ENCODE measurements at regions not wholly inside any gene's neighbourhood (a gene's known extent, or its start where the extent isn't known, plus 50 kb on each side); places are given as distances from the start of the nearest gene placed in this dataset.
"Not testable (repeated sequence)": the region's sequence is repeated elsewhere in the genome, so short reads cannot be mapped to it uniquely, and the experiment has no call there.

DNA sequence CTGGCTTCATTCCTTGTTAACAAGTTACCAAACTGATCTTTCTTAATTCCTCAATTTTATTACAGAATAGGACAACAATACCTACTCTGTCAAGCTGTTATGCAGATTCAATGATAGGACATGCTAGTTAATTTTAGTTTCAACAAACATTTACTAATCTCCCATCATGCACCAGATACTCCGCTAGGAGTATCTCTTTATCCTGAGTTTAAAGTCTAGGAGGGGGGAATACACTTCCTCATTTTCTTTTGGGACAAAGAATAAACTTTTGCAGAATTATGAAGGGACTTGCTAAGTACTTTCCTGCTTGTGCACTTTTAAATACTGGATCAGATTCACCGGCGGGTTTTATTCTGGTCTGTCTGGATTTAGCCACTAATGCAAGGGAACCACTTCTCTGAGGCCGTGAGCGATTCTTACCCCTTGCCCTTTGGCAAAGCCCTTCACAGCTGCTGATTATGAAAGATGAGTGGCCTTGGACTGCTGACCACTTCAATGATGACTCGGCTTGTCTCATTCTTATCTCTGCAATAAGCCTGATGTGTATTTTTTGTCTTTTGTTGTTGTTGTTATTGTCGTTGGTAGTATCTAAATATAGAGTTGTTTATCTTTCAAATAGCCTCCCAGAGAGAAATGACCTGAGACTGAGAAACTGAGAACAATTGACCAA, 73.9 kb downstream of the RMI1 start:
- no peak for DNase-seq

DNA sequence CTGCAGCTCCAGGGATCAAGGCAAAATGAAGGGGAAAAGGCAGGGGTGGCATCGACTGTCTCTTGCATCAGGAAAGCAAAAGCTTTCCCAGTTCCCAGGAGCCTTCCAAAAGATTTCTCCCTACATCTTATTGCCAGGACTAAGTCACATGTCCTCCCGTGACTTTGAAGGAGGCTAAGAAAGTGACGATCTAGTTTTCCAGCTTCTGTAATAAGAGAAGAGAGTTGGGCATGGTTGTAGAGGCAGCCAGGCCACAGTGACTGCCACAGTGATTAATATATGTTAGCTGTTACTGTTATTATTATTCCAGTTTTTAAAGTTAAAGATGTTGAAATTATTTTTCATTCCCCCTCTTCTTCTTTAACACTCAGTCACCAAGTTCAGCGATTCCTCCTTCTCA, 77.1 kb downstream of the RMI1 start:
- no peak for DNase-seq

- no peak for DNase-seq
Observed at GRCh38 chr9:84059936-84060335, 79.3 kb downstream of the RMI1 start.

DNA sequence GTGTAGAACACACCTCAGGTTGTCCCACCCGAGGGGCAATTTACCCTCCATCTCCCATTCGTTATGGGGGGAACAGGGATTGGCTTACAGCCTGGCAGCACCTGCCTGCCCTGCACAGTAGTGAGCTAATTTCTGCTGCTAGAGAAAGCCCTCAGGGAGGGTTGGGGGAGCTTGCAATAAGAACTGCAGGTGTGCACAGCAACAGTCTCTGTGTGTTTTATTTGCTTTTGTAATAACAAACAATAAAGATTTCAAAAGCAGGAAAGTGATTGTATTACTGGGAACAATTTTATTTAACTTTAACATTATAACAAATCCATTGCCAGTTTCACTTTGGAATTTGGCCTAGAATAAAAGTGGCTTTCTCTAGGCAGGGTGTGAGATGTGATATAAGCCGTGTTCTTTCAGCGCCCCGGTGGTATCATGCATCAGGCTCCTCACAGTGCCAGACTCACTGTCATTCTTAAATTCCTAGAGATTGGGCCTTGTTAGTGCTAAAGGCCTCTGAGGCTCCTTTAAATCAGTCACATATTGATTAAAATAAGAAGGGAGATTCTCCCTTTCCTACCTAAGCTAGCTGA, 81.1 kb downstream of the RMI1 start:
- peak; percentile 53 for DNase-seq

DNA sequence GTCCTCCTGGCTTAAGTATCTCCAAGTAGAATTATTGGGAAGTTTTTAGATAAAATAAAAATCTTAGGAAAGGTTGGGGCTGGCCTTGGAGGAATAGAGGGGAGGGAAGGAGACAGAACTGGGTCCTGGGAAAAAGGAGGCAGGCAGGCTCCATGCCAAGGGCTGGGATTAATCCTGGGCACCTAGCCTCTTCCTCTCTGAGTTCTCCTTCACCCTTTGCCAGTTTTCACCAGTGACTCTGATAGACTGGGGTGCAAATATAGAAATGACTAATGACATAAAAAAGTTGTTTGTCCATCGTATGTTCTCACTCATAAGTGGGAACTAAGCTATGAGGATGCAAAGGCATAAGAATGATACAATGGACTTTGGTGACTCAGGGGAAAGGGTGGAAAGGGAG, 81.9 kb downstream of the RMI1 start:
- DNase-seq, result no peak

DNA sequence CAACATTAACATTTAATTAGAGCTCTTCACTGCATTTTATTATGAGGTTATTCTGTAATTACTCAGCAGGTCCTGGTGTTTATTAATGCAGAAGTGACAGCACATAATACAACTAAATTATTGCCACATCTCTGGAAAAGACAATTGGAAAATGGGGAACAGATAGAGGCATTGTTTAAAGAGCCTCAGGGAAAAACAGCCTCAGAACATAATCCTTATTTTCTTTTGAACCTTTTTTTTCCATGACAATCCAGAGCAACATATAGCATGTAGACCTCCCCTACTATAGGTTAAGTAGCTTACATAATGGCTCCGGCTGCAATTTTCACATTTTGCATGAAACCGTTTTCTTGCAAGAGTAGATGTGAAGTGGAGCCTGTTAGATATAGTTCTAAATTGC, 87.2 kb downstream of the RMI1 start:
- peak; percentile 51 for DNase-seq

GRCh38 chr9:84068872-84069271, 88.3 kb downstream of the RMI1 start:
- no peak for DNase-seq

DNA sequence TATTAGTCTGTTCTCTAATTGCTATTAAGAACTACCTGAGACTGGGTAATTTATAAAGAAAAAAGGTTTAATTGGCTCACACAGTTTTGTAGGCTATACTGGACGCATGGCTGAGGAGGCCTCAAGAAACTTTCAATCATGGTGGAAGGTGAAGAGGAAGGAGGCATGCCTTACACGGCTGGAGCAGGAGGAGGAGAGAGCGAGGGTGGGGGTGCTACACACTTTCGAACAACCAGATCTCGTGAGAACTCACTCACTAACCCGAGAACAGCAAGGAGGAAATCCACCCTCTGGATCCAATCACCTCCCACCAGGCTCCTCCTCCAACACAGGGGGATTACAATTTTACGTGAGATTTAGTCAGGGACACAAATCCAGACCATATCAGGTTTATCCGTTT, 90.0 kb downstream of the RMI1 start:
- DNase-seq, result no peak

- DNase-seq, result no peak
Observed at GRCh38 chr9:84072621-84073180, 92.1 kb downstream of the RMI1 start.

DNA sequence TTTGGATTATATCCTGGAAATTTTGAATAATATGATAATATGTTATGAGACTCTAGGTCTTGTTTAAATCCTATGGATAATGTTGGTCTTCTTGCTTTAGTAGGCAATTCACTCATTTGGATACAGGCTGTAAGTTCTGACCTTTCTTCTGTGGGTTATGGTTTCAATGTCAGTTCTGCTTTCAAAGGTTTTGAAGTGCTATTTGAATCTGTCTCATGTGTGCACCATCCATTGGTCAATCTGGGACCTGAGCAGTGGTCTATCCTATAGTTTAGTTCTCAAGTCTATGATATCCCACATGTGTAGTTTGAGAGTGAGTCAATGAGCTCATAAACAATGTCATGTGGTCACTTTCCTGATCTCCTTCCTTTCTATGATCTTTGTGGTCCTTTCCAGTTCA, 94.4 kb downstream of the RMI1 start:
- DNase-seq, result no peak

DNA sequence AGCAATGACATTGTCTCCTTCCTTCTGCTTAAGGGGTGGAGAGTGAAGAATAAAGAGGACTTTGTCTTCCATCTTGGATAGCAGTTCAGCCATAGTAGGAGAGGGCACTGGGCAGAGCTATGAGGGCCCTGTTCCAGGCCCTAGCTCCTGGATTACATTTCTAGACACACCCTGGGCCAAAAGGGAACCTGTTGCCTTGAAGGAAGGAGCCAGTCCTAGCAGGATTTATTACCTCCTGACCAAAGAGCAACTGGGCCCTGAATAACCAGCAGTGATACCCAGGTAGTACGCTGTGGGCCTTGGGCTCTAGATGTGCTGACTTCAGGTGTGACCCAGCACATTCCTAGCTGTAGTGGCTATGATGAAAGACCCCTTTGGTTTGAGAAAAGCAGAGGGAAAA, 95.8 kb downstream of the RMI1 start:
- no peak for DNase-seq

DNA sequence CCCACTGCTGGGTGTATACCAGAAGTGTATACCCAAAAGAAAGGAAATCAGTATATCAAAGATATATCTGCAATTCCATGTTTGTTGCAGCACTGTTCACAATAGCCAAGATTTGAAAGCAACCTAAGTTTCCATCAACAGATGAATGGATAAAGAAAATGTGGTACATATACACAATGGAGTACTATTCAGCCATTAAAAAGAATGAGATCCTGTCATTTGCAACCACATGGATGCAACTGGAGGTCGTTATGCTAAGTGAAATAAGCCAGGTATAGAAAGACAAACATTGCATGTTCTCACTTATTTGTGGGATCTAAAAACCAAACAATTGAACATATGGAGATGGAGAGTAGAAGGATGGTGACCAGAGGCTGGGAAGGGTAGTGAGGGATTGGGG, 97.2 kb downstream of the RMI1 start:
- not testable (repeated sequence) for DNase-seq

GRCh38 chr9:84079994-84080393, 99.4 kb downstream of the RMI1 start:
- DNase-seq, result no peak

GRCh38 chr9:84101964-84102632, 121.5 kb downstream of the RMI1 start:
- DNase-seq, result no peak

DNA sequence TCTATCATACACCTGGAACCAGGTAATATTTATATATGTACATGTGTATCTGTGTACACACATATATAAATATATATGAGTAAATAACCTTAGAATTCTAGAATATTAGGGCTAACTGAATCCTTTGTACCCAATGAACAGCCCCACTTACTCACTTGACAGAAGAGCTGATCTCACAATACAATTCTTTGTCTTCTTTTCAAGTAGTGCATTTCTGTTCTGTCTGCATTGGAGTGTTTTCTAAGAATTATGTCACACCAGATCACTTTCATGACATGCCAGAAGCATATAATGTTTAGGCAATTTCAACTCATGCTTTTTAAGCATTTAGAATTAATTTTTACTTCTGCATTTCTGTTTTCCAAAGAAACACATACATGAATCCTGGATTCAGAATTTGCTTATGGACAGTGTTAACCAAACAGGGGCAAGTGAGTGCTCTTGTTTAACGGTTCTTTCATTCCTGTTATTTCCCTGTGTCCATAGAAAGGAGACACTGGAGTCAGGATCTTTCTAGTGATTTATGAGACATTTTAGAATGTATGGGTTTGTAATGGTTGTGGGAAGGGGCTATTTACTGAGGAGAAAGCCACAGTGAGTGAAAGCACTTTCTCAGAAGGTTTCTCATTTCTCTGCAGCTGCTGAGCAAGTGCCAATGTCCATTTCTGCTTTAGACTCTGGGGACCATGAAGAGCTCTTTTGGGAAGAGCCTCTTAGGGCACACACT, 123.2 kb downstream of the RMI1 start:
- no peak for DNase-seq

DNA sequence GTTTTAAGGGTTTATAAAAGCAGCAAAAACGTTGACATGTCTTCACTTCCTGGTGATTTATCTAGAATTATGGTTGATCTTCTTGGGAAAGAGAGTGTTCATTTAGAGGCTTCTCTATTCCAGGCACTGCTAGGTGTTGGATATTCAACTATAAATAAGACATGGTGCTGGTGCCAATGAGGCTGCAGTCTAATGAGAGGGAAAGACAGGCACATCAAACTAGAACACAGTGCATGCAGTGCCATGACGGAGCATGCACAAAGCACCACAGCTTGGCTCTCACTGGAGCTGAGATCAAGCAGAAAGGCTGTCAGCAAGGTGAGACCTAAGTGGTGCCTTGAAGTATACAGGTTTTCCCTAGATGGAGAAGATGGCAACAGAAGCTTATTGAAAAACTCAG, 126.5 kb downstream of the RMI1 start:
- no peak for DNase-seq

DNA sequence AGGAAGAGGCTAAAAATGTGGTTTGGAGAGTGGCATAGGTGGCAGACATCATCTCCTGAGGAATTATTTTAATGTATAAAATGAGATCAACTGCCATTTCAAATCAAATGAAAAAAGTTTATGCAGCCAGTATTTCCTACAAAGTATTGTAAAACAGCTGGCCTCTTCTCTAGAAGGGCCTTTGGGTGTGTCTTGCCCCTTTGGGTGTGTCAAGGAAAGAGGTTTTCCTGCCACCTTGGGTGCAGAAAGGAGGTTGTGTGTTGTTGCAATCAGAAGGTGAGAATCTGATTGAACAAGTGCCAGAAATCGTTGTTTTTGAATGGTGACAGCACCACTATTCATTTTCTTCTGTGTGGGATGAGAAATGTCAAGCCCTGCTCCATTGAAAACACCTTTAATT, 127.4 kb downstream of the RMI1 start:
- DNase-seq, result no peak

- no peak for DNase-seq
Observed at GRCh38 chr9:84111726-84112125, 131.1 kb downstream of the RMI1 start.

GRCh38 chr9:84121991-84122523, 141.5 kb downstream of the RMI1 start:
- DNase-seq, result no peak

- no peak for DNase-seq
Observed at GRCh38 chr9:84122572-84122971, 142.0 kb downstream of the RMI1 start.

DNA sequence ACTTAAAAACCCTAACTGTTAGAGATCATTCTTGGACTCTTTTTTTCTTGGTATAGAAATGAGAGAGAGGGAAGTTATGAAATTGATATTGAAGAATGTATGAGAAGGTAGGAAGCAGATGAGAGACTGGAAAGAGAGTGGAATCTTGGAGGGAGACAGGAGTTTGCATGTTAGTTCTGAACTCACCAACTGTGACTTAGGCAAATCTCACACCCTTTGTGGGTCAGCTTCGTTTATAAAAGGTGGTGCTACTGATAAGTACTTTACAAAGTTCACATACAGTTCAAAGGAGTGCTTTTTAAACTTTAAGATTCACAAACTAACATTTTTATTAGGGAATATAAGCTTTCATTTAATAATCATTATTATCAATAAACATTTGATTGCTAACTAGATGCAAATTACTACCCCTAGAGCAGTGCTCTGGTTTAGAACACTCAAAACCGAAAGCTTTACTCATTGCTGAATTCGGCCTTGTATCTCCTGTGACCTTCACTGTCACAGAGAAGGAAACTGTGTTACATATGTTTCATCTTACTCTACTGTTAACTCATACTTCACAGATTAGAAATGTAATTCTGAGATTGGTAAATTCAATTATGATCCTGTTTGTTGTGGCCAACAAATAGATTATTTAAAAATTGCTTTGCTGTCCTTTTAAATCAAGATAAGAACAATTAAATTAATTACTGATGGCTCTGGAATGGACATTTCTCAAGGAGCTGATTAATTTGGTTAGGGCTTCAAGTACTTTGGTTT, 143.2 kb downstream of the RMI1 start:
- DNase-seq, result no peak

DNA sequence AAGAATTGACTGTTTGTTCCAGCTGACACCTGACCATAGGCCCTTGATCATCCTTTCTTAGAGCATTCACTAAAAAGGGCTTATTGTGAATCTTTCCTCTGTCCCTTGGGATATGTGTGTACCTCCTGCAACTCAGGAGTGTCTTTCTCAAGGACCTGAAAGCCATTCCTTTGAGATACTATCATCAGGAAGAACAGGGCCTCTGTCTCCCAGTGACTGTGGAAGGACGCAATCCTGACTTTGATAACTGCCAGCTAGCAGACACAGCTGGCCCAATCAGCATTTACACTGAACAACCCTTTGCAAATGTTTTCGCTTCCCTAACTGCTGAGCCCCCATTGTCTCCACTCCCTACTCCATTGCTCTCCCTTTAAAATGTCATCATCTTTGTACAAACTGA, 144.4 kb downstream of the RMI1 start:
- no peak for DNase-seq

- no peak for DNase-seq
Observed at GRCh38 chr9:84129529-84129928, 148.9 kb downstream of the RMI1 start.
